GM18502 (cell line): ENCODE measurements at regions not wholly inside any gene's neighbourhood (a gene's known extent, or its start where the extent isn't known, plus 50 kb on each side); places are given as distances from the start of the nearest gene placed in this dataset.

Experiments
- ATAC-seq: cut with Tn5 transposase; IDR thresholded peaks from one replicate; pipeline ENCODE4 v1.9.1; 2021; ENCODE audit warnings: mild to moderate bottlenecking; ENCODE audit not compliant: unreplicated experiment, poor library complexity

DNA sequence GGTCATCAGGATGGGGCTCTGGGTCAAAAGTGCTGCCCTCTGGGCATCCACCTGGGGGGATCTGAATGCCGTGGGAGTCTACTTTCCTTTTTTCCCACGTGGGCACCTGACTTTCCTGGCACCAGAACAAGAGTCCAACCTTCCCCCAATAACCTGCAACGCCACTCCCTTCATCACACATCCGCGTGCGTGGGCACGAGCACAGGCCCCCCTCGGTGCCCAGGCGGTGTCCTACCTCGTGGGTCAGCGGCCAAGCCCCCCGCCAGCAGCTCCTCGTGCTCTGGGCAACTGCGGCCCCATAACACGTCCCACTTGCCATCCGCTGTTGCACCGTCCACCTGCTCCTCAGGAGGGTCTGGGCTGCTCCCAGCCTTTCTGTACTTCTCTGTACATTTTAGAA lies 87.0 kb downstream of the YTHDF1 start:
- no peak for ATAC-seq

DNA sequence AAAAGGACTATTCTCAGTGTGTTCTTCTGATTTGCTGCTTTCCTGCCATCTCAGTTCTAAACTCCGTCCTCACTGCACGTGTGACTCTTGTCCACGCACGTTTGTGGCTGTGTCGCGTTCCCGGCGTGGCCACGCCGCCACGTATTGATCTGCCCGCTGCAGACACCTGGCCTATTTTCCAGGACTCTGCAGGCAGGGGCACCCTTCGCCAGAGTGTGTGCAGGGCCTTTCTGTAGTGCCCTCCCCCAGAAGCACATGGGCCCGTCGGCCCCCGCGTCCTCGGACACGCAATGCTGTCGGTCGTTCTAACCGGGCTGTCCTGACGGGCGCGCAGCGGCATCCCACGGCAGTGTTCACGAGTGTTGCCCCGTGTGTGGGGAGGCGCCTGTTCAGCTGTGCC lies 87.6 kb downstream of the YTHDF1 start:
- no peak for ATAC-seq

DNA sequence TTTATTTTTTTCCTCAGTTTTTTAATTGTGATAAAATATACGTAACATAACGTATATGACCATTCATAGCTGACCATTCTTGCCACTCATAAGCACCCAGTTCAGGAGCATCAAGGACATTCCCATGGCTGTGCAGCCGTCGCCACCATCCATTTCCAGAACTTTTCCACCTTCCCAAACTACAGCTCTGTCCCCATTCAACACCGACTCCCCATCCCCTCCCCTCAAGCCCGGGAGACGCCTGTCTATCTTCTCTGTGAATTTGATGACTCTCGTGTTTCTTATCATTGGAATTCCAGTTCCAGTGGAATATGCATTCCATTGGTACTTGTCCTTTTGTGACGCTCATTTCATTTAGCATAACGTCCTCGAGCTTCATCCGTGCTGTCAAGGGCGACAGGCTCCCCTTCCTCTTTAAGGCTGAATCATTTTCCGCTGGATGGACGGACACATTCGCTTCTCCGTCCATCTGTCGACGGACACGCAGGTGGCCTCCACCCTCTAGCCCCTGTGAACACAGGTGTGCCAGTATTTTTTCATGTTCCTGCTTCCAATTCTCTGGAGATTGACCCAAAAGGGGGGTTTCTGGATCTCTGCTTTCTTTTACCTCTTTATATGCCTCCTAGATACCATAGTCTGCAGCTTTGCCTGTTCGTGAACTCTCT lies 88.1 kb downstream of the YTHDF1 start:
- no peak for ATAC-seq

DNA sequence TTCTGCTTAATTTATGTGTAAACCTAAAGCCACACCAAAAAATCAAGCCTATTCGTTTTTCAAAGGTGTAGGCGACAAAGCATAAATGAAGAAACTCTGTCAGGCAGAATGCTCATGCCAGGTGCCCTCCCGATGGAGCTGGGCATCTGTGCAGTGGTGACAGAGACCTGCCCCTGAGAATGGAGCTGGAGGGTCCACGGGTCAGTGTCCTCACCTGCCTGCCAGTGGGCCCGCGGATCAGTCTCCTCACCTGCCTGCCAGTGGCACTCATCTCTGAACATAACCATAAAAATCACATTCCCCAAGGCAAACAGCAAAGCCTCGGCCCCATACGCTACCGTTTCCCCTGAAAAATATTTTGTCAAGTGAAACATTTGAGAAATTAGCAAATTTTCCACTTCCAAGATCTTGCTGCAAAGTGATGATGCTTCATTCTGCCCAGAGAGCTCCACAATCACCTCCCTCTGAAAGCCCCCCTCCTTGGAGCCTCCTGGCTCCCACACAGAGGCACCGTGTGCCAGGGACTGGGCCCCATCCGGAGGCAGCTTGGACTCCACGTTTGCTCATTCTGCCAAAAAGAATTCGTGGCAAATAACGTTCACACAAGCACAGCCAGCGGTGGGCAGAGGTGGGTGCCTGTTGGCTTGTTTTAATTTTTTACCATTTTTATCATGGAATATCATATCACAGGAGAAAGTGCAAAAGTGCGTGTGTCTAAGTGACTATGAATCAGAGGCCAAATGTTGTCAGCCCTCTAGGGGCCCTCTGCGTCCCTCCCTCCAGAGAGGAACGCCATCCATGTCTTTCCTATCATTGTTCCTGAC lies 88.8 kb downstream of the YTHDF1 start:
- no peak for ATAC-seq

DNA sequence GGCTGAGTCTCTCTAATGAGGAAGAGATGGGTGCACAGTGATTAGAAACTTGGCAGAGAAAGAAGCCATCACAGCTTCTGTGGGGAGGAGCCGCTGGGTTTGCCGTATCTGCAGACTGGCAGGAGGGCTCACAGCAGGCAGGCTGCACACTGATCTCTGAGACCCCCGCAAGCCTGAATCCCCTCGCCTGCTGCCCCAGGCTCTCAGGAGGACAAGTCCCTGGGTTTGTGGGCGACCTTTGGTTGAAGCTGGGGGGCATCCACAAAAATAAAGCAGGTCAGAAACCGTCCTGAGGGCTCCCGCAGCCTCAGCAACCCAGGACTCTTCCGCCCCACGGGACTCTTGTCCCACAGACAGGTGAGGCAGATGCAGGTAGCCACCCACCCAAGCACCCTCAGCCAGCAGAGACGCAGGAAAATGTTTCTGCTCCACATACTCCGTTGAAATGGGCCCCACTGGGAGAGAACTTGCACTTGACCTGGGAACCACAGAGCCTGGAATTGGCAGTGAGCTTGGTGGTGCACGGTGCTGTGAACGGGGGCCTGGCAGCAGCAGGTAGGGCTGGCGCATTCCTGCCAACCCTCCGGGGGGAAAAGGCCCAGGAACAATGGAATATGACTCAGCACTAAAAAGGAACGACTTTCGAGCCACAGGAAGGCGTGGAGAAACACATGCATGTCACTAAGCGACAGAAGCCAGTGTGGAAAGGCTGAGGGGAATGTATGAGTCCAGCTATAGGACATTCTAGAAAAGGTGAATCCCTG lies 89.9 kb downstream of the YTHDF1 start:
- no peak for ATAC-seq

DNA sequence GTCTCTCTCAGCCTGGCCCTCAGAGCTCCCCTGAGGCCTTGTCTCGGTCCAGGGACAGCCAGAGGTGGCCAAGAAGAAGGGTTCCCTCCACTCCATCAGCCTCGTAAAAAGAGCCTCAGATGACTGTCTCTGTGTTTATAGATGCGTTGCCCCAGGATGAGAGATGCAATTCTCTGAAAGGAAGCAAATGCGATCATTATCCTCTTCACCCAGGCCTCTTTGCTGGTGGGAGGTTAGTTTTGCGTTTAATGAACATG lies 90.4 kb downstream of the YTHDF1 start:
- ATAC-seq, result no peak

DNA sequence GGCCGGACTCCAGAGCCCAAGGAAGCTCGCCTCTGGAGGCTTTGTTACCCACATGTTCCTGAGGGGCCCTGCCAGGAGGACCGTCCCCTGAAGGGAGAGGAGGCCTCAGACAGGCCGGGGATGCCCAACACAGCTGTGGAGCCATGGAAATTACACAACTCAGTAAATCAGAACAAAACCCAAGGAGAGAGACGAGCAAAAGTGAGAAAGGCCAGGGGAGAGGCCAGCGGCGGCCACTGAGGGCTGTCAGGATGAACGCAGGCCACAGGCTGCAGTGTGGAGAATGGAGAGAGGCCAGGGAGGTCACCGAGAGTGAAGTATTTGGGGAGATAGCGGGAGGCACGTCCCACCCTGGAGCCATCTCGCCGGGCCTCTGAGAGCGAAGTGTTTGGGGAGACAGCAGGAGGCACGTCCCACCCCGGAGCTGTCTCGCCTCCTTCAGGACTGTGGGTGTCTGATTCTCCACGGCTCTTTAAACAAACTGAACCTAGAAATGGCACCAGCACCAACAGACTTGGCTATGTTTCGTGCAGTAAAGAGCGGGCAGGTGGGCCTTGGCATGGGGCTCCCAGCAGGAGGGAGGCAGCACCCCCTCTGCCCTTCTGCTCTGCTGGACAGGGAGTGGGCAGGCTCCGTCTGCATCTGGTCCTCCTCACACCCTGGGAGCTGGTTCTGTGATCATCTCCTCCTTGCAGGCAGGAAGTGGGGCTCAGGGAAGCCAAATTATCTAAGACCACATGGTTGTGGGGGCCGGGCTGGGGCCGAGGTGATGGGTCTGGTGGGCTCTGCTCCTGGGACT lies 91.0 kb downstream of the YTHDF1 start:
- no peak for ATAC-seq

DNA sequence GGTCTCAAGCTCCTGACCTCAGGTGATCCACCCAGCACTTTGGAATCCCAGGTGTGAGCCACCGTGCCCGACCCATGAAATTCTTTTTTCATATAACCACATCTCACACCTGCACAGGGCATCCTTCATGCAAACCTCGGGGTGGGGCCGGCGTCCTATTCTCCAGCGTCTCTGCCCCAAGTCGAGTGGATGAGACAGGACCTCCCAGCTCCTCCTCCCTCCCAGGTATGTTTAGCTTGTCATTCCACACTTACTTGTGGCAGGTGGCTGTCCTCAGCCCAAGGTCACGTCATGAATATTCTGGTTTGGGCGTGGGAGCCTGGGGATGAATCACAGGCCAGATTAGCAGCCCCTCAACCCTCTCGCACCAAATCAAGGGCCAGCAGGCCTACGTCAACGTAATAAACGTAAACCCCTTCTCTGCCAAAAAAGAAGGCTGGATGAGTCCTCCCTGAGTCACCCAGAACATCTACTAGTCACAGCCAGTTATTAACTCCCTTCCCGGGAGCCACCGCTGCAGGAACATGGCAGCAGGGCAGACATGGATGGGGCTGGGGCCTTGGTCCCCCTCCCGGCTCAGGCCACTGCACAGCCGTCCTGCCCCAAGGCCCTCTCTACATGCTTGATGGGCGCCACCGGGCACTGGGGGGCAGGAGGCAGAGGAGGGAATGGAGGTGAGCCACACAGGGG lies 91.7 kb downstream of the YTHDF1 start:
- ATAC-seq, result no peak

DNA sequence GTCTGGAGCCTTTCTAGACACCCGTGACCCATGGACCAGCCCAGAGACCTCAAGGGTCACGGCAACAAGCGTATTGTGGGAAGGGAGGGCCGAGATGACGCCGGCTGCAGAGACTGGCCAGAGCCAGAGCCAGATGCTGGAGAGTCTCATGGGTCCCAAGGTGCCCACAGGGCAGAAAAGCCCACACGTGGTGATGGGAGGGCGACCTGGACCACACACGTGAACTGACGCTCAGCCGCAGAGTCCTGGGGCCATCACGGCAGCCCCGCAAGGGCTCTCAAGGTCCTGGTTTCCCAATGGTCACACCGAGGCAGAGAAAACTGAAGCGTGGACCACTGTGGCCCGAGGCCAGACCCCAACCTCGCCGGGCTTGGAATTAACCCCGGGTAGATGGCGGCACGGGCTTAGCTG lies 92.6 kb downstream of the YTHDF1 start:
- no peak for ATAC-seq

DNA sequence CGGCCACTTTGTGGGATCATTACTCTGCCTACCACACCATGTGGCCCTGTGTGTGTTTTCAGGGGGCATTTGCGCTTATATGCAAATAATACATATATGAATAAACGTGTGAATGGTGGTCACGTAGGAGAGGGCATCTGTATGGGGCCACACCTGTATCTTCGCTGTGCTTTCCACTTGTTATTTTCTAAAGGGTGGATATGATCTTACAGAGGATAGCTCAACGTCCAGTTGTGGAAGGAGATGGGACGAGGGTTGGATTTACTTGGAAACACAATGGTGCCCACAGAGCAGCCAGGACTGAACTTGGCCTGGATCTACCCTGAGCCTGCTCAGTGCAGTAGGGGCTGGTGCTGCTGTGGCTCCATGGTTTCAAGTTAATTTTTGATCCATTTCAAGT lies 93.3 kb downstream of the YTHDF1 start:
- no peak for ATAC-seq

DNA sequence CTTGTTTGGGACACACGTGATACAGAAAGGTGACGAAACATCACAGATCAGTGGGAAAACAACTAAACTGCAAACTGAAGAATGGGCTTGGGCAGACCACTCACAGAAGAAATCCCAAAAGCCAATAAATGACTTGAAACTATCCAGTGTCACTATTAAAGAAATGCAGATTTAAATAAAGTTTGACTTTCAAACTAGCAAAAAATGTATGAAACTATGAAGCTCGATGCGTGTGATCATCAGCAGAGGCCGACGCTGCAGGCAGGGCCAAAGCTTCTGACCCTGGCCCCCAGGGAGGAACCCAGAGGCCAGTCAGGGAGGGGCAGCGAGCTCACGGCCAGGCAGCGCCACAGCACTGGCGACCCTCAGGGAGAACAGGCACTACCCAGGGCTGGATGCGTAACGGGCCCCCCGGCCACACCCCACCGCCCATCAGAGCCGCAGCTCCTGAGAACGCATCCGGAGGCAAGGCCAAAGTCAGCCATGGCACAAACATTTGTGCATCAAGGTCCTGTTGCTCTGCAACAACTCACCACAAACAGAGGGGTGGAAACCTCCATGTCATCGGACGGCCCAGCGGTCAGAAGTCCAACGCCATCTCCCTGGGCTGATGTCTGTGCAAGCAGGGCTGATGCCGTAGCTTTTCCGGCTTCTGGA lies 94.1 kb downstream of the YTHDF1 start:
- no peak for ATAC-seq

DNA sequence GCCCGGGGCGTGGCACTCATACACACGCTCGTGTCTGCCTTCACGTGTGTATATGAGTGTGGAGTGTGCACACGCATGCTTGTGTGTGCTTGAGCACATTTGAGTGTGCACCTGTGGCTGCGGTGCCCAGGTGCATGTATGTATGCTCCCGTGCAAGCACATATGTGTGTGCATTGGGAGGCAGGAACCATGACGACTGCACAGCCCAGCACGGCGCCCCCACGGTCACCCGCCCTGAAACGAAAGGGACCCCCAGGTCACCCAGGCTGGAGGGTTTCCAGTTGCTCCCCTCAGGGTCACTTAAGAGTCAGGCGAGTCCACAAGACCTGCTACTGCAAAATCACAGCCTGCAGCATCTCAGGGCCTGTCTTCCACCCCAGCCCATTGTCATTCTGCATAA lies 94.7 kb downstream of the YTHDF1 start:
- ATAC-seq, result no peak

DNA sequence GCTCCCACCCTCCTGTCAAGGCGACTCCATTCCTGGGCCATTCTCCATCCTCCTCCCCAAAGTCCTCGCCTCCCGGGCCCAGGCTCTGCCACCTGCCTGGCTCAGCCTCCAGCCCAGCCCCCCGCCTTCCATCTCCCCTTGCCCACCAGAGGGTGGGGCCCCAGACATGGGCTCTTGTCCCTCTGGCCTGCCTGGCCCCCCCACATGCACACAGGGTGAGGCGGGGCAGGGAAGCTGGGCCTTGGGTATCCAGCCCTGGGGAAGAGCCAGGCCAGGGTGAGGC lies 95.2 kb downstream of the YTHDF1 start:
- no peak for ATAC-seq

DNA sequence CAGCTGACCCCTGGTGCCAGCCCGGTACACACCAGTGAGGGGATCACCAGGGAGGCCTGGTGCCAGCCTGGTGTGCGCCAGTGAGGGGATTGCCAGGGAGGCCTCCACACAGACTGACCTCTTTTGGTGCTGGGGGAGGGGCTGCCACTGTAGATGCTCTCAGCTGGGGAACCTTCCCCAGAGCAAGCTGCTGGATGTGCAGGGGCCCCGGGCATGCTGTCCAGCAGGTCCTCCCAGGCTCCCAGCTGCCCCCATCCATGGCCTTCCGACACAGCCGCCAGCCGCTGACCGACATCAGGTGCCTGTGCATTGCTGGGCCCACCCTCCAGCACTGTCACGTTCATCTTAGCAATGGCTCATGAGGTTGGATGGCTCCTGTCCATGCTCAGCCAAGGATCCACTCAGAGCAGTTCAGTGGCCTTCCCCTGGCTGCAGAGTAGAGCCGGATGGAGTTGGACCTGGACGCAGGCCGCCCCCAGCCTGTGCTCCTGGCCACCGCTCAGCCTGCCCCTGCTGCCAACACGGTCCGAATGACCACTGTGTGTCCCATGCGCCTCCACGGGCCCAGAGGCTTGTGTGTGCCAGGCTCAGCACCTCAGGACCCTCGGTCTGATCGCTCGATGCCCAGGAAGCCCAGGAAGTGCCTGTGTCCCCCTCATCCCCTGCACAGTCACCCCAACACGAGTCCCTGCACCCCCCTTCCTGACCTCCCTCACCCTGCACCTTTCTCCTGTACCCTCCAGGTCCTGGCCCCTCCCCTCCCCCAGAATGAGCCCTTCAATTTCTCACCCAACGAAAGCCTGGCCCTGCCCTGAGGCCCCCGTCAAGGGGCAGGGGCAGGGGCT lies 95.7 kb downstream of the YTHDF1 start:
- ATAC-seq, result no peak

DNA sequence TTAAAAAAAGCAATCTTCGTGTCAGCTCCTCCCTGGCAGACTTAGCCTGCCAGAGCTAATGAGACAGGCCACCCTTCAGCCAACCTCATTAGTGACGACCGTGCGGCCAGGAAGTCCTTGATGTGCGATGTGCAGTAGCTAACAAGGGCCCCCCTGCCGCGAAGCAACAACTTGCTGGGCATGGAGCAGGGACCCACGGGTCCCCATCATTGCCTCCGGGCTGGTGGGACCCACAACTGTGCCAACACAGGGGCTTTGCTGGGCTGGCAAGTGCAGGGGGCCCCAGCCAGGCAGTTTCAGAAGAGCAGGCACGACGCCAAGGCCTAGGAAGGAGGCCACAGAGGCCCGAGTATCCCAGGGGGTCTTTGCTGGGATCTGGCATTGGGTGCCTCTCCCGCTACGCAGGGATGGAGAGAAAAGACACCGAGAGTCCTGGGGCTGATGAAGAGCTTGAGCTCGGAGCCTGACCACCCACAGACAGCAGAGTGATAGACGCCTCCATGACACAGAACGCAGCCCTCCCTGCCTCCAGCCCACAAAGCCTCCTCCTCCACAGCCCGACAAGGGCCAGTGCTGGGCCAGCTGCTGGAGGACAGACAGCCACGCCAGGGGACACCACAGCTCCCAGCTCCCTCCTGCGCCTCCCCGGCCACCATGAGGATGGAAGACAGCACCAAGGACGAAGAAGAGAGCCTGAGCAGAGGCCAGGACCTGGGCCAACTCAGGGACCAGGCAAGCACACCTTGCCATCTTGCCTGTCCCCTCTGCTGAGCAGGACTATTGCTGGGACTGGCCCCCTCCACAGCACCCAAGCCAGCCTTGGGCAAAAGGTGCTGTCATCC lies 96.6 kb downstream of the YTHDF1 start:
- ATAC-seq, result no peak

DNA sequence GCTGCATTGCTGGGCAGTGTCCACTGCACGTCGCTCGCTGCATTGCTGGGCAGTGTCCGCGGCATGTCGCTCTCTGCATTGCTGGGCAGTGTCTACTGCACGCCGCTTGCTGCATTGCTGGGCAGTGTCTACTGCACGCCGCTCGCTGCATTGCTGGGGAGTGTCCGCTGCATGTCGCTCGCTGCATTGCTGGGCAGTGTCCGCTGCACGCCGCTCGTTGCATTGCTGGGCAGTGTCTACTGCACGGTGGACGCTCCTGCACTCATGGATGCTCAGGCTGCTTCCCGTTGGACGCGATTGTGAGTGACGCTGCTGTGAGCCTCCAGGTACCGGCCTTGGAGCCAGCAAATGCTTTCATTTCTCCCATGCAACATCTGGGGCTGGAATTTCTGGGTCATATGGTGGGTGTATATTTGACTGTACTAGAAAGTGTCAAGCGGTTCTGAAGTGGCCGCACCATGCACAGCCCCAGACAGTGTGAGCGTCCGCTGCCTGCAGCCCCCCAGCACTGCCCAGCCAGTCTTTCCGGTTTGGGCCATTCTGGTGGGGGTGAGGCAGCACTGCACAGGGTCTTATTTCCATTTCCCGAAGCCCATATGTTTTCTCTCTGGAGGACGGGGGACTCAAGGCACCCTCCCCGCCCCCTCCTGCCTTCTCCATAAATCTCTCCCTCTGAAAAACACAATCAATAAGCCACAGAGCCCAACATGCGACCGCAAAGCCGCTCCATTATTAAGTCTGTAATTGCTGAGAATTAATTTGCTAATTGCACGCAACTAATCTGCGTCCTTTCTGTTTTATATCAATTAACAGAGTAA lies 97.4 kb downstream of the YTHDF1 start:
- ATAC-seq, result no peak

DNA sequence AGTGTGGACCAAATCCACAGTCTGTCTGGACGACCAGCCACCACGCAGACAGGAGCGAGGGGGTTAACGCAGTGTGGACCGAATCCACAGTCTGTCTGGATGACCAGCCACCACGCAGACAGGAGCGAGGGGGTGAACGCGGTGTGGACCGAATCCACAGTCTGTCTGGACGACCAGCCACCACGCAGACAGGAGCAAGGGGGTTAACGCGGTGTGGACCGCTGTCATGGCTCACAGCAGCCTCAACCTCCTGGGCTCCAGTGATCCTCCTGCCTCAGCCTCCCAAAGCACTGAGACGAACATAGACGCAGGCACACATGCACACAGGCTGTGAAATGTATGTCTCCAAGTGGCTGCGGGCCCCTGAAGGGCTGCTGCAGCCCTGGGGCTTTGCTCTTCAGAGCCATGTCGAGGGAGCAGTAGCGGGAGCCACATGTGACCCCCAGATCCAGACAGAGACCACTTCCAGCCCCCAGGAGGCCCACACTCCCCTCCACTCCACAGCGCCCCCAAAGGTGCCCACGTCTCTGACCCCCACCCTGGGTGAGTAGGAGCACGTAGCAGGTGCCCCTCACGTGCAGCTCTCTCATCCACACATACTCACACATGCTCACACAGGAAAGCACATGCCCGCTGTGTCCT lies 98.1 kb downstream of the YTHDF1 start:
- no peak for ATAC-seq
